Right lobe of liver (tissue), 6 donors: ENCODE measurements at regions not wholly inside any gene's neighbourhood (a gene's known extent, or its start where the extent isn't known, plus 50 kb on each side); places are given as distances from the start of the nearest gene placed in this dataset.

ENCODE experiments used
- ATAC-seq, 4 donors: fragments of 200-7000 bp; cut with Tn5 transposase; one replicate each; pipeline ENCODE4 v1.9.1; 2020; ENCODE audit warnings: mild to moderate bottlenecking in 4 of 4, moderate library complexity in 4 of 4
- DNase-seq, 3 donors: peaks; one replicate each; pipeline ENCODE4 v3.0.0-alpha.2; 2020
- H3K27ac ChIP-seq, 3 donors: fragments of 200-600 bp; one replicate each; pipeline ENCODE4 v1.8.0; 2022
- H3K27me3 ChIP-seq, 2 donors: fragments of 200-600 bp; one replicate each; pipeline ENCODE4 v1.8.0; 2022
- H3K36me3 ChIP-seq, 4 donors: fragments of 200-600 bp; sonication (generic) in 1 of 4; one replicate each; pipeline versions ENCODE4 v1.5.1 to v1.8.0; 2017 to 2022; ENCODE audit warnings: control low read depth in 1 of 4
- H3K4me1 ChIP-seq, 4 donors: fragments of 200-600 bp; sonication (generic) in 1 of 4; one replicate each; pipeline versions ENCODE4 v1.5.1 to v1.8.0; 2017 to 2022; ENCODE audit warnings: control low read depth in 1 of 4
- H3K4me3 ChIP-seq, 3 donors: fragments of 200-600 bp; one replicate each; pipeline ENCODE4 v1.8.0; 2022
- H3K9me3 ChIP-seq, 4 donors: fragments of 200-600 bp; sonication (generic) in 1 of 4; one replicate each; pipeline versions ENCODE4 v1.5.1 to v1.8.0; 2017 to 2022; ENCODE audit warnings: control low read depth in 1 of 4
- CTCF ChIP-seq, 4 donors: fragments of 200-600 bp in 3 of 4; fragments of 450-650 bp in 1 of 4; IDR thresholded peaks; one replicate each; pipeline versions ENCODE4 v1.5.1 to v1.8.0; 2016 to 2022; ENCODE audit warnings: antibody characterized with exemption in 4 of 4, mild to moderate bottlenecking in 2 of 4
- POLR2A ChIP-seq: fragments of 450-650 bp; IDR thresholded peaks from one replicate; pipeline ENCODE4 v1.6.1; 2017; ENCODE audit warnings: antibody characterized with exemption, mild to moderate bottlenecking
- WGBS: methylation state at CpG from one replicate; pipeline ENCODE4 v1.1.6; 2018; ENCODE audit warnings: low coverage, low lambda C conversion rate; ENCODE audit not compliant: insufficient coverage; ENCODE audit errors: missing lambda C conversion rate; 5-methylcytosine and 5-hydroxymethylcytosine counted together
- intact Hi-C, 2 donors: fragments of 100-400 bp; cut with DNase I; formaldehyde crosslinking; loops; one replicate each; pipeline versions ENCODE4 v1.11.2 to v1.14.1; 2022
- donor health status: DM: no; HTN: yes; CAD: no.
- donor health status: DM: no; HTN: no; CAD: no.
- donor health status: DM: no; HTN: no; CAD: no.
- donor health status: DM: no; HTN: yes; CAD: no.
- donor health status: DM: no; HTN: yes; CAD: no.

- no peak overlapping the region for H3K27ac ChIP-seq
- peak in 1 of 4 donors; percentile 59 for ATAC-seq
- intact Hi-C loops: no loop called here
- no peak for DNase-seq
- no peaks in the 10 kb centered on the region for H3K4me1 ChIP-seq
- TF ChIP-seq CTCF (IDR thresholded peaks at IDR 0.05) (no peak), POLR2A (no peak)
- no peaks in the 10 kb centered on the region for H3K27me3 ChIP-seq
- no peaks in the 10 kb centered on the region for H3K9me3 ChIP-seq
- H3K36me3 ChIP-seq: no peaks in the 10 kb centered on the region
- no peak overlapping the region for H3K4me3 ChIP-seq
Measured at GRCh38 chrY:9922035-9922434, 394.4 kb downstream of the TSPY10 start.

GRCh38 chrY:9968381-9968780, 440.7 kb downstream of the TSPY10 start:
- Histone ChIP-seq H3K4me1 (no peaks in the 10 kb centered on the region), H3K4me3 (no peak overlapping the region), H3K9me3 (no peaks in the 10 kb centered on the region), H3K27me3 (no peaks in the 10 kb centered on the region), H3K27ac (no peak overlapping the region), H3K36me3 (no peaks in the 10 kb centered on the region)
- WGBS: no CpG with 5 or more reads among the region's 2 CpGs
- TF ChIP-seq POLR2A: no peak
- no peak for TF ChIP-seq CTCF (IDR thresholded peaks at IDR 0.05)
- intact Hi-C loops: no loop called here
- ATAC-seq (no peak), DNase-seq (no peak)
